Tibial nerve (tissue), 4 donors: ENCODE measurements at regions not wholly inside any gene's neighbourhood (a gene's known extent, or its start where the extent isn't known, plus 50 kb on each side); places are given as distances from the start of the nearest gene placed in this dataset.

Experiments used
- EP300 ChIP-seq, 2 donors: sonication (generic); formaldehyde crosslinking; IDR thresholded peaks; one replicate each; pipeline ENCODE4 v1.6.1; 2017; ENCODE audit warnings: antibody characterized with exemption in 2 of 2, mild to moderate bottlenecking in 1 of 2
- POLR2A ChIP-seq, 2 donors: fragments of 450-650 bp; IDR thresholded peaks; one replicate each; pipeline ENCODE4 v1.6.1; 2017; ENCODE audit warnings: antibody characterized with exemption in 2 of 2, mild to moderate bottlenecking in 2 of 2, moderate library complexity in 2 of 2
- TF ChIP-seq, protein P1 (sequence below), 5 experiments: fragments of 200-600 bp in 3 of 5; fragments of 450-650 bp in 2 of 5; sonication (generic) in 3 of 5; IDR thresholded peaks; one replicate each; pipeline ENCODE4 v1.5.1; 2016 to 2019; ENCODE audit warnings: antibody characterized with exemption in 5 of 5, mild to moderate bottlenecking in 3 of 5, moderate library complexity in 2 of 5

DNA sequence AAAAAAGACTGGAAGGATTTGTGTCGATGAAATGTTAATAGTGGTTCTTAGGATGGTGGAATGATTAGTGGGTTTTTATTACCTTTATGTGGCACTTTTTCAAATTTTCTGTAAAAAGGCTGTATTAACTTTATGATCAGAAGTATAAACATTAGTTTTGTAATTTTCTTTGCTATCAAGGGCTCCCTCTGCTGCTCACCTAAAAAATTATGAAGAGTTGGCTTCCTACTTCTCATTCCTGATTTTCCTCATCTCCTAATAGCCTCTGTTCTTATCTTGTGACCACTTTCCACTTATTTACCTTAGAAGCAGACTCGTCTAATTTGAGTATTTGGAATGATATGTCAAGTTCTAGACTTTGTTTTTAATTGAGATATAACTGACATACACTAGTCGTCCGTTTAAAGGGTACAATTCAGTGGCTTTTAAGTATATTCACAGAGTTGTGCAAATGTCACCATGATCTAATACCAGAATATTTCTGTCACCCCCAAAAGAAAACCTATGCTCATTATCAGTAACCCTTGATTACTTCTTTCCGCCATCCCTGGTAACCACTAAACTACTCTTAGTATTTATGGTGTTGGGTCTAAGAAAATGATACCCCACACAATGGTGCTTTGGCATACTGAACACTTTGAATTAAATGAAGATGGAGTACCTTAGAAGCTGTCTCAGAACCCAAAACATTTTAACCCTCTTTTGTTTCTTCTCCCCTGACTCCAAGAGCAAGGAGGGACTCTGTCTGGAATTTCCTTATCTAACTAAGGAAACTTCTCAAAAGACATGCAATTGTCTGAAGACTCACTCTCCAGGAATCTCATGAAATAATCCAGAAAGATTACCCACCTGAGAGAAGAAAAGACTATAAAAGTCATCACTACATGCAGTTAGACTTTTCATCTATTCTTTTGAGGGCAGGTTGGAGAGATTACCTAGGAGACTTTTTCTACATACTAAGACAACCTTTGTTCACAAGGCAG, 311.3 kb downstream of the DLEU7 start:
- TF ChIP-seq, protein P1, sequence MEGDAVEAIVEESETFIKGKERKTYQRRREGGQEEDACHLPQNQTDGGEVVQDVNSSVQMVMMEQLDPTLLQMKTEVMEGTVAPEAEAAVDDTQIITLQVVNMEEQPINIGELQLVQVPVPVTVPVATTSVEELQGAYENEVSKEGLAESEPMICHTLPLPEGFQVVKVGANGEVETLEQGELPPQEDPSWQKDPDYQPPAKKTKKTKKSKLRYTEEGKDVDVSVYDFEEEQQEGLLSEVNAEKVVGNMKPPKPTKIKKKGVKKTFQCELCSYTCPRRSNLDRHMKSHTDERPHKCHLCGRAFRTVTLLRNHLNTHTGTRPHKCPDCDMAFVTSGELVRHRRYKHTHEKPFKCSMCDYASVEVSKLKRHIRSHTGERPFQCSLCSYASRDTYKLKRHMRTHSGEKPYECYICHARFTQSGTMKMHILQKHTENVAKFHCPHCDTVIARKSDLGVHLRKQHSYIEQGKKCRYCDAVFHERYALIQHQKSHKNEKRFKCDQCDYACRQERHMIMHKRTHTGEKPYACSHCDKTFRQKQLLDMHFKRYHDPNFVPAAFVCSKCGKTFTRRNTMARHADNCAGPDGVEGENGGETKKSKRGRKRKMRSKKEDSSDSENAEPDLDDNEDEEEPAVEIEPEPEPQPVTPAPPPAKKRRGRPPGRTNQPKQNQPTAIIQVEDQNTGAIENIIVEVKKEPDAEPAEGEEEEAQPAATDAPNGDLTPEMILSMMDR (IDR thresholded peaks at IDR 0.05) = peak; percentile 33 to 64 (median 51)
- TF ChIP-seq POLR2A (IDR thresholded peaks at IDR 0.05) = no peak
- TF ChIP-seq EP300 (IDR thresholded peaks at IDR 0.05) = no peak
